Uterus (tissue), 2 donors: ENCODE measurements at regions not wholly inside any gene's neighbourhood (a gene's known extent, or its start where the extent isn't known, plus 50 kb on each side); places are given as distances from the start of the nearest gene placed in this dataset.

ENCODE experiments used
- CTCF ChIP-seq, 4 experiments: fragments of 200-600 bp in 2 of 4; fragments of 450-650 bp in 2 of 4; sonication (generic) in 2 of 4; IDR thresholded peaks; one replicate each; pipeline ENCODE4 v1.5.1; 2016 to 2019; ENCODE audit warnings: antibody characterized with exemption in 4 of 4, mild to moderate bottlenecking in 2 of 4, moderate library complexity in 1 of 4
- POLR2A ChIP-seq, 2 donors: fragments of 450-650 bp; IDR thresholded peaks; one replicate each; pipeline ENCODE4 v1.6.1; 2016; ENCODE audit warnings: antibody characterized with exemption in 2 of 2, mild to moderate bottlenecking in 1 of 2, moderate library complexity in 1 of 2

- TF ChIP-seq CTCF (IDR thresholded peaks at IDR 0.05) (no peak), POLR2A (IDR thresholded peaks at IDR 0.05) (no peak)
Observed at GRCh38 chr2:6545336-6545735, 320.4 kb downstream of the CMPK2 start.
